ENCODE measurements at regions not wholly inside any gene's neighbourhood (a gene's known extent, or its start where the extent isn't known, plus 50 kb on each side); places are given as distances from the start of the nearest gene placed in this dataset.

DNA sequence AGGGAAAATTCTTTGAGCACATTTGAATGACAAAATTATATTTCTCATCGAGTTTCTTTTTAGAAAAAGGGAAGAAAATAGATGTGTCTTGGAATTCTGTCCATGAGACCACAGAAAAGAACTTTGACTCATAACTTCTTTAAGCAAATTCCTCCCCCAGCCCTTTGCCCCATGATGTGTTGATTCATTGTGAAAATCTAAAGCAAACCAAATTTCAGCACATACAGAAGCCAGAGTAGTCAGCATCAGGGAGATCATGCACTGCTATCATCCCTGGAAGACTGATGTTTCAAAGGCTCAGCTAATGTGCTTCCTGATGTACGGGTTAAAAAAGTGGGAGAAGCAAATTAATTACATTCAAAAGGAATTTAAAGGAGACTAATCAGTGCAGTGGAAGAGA lies 159.7 kb downstream of the FAT3 start:
- DNase-seq (ENCODE audit: low spot score): no peak

DNA sequence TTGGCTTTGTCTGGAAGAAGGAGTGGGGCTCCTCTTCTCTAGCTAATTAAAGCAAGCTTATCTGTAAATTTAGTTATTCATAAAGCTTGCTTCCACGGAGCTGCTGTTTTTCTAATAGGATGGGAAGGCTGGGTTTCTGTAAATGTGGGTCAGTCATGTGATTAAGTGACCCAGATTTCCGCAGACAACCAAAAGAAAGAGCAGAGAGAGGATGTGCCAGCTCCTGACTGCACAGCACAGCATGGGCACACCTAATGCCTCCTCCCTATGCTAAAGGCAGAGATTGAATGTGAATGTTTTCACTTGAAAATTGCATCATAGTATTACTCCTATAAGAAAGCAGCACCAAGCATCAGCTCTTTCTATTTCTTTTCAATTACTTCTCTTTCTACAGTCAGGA lies 160.2 kb downstream of the FAT3 start:
- no peak for DNase-seq (ENCODE audit: low spot score)

DNA sequence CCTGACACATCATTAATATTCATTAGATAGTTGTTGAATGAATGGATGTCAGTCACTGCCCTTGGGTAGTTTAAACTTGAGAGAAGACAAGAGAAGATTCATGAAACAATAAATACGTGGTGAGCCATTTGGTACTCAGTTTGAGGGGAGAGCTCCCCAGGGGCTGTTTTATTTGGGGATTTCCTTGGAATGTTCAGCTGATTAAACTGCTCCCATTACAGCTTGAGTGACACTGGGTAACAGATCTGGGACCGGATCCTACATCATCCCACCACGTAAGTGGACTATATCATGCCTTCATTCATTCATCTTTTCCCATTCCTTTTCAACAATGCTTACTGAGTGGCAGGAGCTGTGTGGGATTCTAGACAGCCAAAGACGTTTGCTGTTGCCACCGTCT lies 162.0 kb downstream of the FAT3 start:
- DNase-seq (ENCODE audit: low spot score): no peak

DNA sequence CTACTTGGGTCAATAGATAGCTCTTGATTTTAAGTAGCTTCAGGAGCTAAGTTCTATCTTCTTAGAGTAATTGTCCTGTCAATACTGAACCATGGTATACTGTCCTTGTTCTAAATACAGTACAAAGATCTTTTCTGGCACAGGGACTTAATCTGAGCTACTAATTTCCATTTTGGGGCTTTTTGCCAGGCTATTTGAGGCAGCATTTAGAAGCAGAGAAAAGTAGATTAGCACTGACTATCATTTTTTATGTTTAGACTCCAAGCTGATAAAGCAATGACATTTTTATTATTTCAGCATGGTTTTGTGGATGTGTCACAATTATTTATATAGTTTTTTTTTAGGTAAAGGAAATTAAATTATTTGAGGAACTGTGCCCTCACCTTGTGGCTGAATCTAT lies 163.2 kb downstream of the FAT3 start:
- no peak for DNase-seq (ENCODE audit: low spot score)

DNA sequence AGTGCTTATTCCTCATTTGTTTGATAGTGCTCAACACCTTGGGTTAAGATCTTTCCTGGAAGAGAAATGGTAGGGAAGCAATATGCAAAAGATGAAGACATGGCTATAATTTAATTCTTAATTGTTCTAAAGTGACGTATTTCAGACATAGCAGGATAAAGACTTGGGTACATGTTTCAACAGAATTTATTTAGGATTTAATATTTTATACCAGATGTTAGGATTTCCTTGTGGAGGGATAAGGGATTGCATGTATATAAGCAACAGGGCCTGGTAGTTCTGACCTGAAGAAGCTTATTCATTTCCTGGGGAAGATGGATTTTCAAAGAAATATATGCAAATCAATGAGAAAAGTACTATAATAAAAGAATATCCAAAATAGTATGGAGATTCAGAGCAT lies 163.8 kb downstream of the FAT3 start:
- DNase-seq (ENCODE audit: low spot score): no peak

DNA sequence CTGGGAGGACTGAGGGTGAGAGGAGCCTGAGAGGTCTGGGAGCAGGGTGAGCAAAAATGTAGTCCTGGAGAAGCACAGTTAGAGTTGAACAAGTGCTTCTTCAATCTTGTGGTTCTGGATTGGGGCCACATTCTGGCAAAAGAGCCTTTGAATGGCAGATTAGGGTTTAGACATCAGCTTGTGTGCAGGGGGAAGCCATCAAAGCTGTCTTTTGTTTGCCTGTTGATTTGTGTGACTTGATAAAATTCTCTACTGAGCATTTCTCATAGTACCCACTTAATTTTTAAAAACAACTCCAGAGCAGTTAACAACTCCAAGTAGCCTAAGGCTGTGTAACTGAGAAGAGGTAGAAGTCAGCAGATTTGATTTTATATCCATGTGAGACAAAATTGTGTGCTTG lies 166.2 kb downstream of the FAT3 start:
- DNase-seq (ENCODE audit: low spot score): no peak

DNA sequence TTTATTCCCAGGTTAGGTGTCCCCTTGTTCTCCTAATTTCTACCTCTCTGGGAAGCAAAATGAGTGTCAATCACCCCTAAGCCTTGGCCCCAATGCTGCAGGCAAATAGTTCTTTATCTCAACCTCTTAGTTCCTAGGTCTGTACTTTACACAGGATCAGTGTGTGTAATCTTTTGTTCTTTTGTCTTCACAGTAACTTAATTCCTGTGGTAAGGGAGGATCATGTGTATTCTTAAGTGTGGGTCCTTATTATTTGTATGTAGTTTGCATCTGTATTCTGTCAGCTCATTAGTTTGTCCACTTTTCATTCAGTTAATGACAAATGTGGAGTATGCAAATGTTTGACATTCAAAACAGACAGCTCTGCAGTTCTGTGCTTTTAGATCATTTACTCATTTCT lies 166.7 kb downstream of the FAT3 start:
- DNase-seq (ENCODE audit: low spot score): no peak

DNA sequence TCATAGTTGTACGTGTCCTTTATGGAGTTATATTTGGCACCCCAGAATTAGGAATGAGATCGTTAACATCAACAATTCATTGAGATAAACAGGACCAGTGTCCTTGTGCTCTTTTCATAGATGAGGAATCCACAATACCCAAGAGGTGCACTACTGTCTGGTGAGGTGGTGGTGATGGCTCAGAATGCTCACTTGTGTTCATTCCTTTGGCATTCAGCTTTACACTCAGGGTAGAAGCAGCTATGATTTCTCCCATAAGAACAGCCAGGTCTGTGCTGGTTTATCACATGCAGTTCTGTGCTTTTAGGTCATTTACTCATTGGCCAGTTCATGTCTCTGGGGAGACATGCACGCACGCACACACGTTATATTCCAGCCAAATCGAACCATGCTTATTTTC lies 167.2 kb downstream of the FAT3 start:
- DNase-seq (ENCODE audit: low spot score): no peak

DNA sequence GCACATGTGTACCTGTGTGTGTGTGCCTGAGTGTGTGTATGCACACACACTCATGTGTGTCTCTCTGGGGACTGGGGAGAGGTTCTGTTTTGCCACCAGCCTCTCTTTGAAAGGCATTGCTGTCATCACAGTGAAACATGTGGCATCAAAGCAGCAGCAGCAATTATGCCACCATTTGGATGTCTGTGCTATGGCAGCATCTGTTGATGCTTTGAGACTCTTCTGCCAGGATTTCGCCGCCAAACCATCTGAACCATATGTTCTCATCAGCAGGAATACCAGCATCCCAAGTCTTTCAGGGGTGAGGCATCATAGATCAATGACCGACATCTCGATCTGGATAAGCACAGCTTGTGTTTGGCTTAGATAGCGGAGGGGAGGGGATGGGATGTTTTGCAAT lies 168.6 kb downstream of the FAT3 start:
- DNase-seq (ENCODE audit: low spot score): no peak

DNA sequence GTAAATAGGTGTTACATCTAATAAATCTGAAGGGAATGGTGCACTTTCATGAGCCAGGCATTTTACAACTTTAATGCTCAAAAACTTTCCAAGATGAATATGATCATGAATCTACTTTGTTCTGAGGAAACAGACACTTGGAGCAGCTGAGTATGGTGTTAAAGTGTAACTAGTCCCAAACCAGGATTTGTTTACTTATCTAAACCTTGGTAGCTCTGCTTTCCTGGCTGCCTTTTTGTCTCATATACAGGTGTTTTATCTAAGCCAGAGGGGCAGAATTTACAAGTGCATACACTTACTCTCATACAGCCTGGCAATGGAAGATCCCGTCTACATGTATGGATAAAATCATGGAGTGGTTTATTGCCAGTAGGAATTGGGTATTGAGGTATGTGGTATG lies 171.5 kb downstream of the FAT3 start:
- DNase-seq (ENCODE audit: low spot score): no peak

DNA sequence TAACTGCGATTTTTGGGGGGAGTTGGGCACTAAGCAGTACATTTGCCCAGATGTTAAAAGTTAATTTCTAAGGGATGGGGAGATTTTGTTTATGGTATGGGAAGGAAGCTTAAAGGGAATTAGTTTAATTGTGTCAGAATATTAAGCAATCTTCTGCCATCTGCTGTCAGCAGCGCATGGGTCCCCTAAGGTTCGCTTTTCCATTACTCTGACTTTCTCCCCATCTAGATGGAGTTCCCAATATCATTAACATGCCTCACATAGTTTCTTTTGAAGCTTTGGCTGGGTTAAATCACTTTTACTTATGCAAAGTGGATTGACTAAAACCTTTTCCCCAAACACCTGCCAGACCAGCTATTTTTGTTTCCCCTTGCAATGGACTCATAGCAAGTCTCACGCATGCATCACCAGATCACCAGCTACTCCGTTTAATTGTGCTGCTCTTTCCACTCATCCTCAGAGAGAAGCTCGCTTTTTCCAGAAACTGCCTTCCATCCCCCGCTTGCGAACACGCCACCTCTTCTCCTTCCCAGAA lies 172.7 kb downstream of the FAT3 start:
- no peak for DNase-seq (ENCODE audit: low spot score)

DNA sequence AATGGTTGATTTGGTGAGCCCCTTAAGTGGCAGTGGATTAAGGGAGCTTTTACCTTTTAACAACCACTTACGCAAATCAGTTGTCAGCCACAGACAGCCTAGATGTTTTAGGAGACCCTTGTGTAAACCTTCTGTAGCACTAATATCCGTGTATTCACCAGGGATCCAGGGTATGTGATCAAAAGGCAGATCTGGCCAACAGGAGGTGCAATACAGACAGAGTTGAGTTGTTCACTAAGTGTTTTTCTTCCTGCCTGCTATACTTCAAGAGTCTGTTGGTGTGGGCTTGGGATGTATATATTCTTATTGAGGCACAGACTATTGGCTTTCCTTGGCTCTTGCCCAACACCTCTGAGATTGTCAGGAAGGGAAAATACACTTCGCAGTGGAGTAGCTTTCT lies 175.1 kb downstream of the FAT3 start:
- DNase-seq (ENCODE audit: low spot score): no peak

DNA sequence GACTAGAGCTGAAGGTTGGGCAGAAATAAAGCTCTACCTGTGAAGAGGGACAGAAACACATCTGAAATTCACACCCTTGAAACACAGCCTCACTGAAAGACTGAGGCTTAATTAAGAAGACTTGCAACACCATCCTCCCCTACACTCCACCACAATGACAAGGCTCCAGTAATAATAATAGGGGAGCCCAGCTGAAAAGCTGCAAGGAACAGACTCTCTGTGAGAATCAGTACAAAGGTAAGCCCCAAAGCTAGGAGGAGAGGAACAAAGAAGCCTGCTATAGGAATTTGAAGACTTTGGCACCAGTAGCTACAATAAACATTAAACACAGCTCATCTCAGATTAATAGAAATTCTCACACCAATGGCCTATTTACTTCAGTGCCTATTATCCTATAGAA lies 176.9 kb downstream of the FAT3 start:
- DNase-seq (ENCODE audit: low spot score): no peak

DNA sequence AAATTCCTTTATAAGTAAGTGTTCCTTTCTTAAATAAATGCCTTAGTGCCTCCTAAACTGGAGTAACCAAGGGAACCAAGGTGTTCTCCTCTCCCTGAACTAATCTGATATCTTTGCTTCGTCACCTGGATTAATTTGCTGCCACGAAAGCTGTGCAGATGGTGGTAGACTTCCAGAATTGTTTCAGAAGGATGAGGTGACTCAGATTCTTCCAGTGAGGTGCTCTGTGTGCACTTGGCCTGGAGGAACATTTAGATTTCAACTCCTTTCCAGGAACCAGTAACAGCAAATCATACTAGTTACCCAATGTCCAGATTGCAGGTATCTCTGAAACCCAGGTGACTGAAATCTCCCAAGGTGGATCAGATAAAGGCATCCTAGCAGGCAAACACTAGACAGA lies 181.9 kb downstream of the FAT3 start:
- DNase-seq (ENCODE audit: low spot score): no peak

DNA sequence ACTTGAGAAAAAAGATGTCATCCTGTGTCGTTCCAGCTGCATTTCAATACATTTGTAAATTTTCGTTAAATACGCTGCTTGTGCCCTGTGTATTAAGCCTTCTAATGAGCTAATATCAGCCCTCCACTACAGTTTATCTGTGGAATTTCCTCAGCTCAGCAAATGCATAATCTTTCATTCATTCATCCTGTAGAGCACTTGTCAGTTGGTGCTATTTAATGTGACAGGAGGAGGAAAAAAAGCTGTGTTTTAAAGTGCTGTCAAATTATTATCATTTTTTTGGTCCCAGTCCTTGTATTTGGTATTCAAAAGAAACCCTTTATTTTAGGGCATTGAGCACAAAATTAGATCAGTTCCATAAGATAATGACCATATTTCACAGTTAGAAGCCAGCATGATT lies 184.7 kb downstream of the FAT3 start:
- no peak for DNase-seq (ENCODE audit: low spot score)

DNA sequence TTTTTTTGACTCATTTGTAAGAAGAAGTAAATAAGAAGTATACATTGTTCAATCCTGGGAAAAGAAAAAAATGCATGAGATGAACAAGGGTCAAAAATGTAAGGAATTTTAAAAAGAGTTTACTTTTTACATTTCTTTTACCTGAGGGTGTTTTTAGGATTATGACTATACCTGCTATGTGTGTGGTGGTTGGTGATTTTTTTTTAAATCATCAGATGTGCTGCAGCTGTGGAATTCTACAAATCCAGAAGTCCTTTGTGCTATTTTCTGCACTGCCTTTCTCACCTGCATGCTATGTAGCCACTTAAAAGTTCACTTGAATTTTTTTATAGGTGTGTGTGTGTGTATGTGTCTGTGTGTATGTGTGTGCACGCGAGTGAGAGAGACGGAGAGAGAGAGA lies 185.3 kb downstream of the FAT3 start:
- DNase-seq (ENCODE audit: low spot score): no peak

DNA sequence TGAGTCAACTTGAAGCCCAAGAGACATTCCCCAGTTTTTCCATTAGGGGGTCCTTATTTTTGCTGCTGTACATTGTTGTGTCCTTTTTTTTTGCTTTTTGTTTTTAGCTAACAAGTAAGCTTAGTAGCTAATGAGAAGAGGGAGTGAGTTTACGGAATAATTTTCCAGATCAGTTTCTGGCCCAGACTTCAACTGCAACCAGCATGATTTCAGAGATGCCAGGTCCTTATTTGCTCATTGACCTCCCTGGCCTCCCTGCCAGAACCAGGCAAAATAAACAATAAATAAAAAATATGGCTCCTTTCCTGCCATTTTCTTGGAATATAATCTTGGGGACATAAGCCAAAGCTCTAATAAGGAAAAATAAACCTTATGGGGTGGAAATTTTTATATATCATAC lies 185.9 kb downstream of the FAT3 start:
- DNase-seq (ENCODE audit: low spot score): no peak

DNA sequence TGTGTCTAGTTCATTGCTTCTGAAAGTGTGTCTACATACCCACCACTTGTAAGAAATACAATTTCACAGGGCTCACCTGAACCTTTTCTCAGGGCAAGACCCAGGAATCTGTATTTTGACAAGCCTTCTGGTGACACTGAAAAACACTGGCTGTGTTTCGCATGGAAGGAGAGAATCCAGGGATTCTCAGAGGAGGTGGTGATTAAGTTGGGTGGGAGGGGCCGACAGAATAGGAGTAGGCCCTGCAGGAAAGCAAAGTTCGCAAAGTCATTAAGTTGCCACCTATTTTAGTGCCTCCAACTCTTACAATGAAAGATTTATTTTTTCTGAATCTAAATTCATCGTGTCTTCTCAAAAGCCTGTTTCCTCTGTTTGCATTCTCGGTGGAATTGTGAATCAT lies 186.8 kb downstream of the FAT3 start:
- DNase-seq (ENCODE audit: low spot score): no peak

DNA sequence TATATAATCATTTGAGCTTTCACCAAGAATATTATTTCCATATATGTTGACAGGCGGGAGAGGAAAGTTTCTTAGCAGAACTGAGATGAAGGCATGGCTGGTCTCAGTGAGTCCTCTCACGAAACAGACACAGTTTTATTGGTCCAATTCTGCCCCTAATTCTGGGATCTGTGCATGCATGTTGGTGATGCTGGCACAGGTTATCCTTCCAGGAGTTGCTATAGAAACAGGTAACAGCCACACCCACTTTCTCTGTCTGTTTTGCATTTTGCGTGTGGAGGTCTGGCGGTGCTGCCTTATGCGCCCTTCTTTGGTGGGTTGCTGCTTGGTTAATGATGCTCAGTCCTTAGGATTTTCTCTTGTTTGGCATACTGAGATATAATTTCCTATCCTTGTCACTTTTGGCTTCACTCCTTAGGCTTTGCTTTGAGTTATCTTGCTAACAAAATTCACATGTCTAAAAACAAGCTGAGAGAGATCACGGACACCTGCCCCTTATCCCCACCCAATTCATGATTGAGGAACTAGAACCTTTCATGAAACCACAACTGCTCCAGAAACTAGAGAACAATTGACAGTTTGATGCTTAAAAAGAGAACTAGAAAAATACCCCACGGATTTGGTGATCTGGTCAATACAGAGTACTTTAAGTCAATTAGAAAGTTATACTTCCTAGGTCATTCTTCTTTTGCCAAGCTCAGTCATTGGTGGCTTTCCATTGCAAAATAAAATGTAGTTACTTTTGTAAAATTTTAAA lies 189.3 kb downstream of the FAT3 start:
- no peak for DNase-seq (ENCODE audit: low spot score)

DNA sequence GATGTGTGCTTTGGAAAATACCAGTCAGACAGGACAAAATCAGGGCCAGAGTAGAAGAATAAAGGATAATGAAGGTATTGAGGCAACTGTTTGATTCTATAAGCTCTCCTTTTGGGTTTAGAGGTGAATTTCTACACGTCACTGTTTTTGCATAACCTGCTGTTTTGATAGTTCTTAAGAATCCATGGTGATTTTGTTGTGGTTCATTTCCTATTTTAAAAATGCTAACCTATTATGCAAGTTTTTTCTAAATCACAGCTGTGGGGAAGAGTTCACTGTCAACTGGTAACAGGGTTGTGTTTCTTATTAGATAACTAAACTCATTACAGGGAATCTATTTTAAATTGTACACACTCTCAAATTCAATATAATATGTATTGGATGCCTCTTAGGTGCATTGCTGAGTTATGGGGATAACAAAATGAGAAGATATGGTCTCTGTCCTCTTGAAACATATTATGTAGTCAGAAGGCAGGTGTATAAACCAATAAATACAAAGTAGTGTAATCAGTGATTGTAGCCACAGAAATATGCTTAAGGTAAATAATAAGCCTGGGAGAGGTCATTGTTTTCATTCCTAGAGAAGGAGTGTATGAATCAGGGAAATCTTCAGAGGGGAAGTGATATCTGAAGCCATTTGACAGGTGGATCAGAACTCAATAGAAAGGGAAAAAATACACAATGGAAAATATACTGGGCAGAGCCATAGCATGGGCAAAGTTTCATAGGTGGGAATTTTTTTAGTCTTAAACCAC lies 192.5 kb downstream of the FAT3 start:
- no peak for DNase-seq (ENCODE audit: low spot score)

DNA sequence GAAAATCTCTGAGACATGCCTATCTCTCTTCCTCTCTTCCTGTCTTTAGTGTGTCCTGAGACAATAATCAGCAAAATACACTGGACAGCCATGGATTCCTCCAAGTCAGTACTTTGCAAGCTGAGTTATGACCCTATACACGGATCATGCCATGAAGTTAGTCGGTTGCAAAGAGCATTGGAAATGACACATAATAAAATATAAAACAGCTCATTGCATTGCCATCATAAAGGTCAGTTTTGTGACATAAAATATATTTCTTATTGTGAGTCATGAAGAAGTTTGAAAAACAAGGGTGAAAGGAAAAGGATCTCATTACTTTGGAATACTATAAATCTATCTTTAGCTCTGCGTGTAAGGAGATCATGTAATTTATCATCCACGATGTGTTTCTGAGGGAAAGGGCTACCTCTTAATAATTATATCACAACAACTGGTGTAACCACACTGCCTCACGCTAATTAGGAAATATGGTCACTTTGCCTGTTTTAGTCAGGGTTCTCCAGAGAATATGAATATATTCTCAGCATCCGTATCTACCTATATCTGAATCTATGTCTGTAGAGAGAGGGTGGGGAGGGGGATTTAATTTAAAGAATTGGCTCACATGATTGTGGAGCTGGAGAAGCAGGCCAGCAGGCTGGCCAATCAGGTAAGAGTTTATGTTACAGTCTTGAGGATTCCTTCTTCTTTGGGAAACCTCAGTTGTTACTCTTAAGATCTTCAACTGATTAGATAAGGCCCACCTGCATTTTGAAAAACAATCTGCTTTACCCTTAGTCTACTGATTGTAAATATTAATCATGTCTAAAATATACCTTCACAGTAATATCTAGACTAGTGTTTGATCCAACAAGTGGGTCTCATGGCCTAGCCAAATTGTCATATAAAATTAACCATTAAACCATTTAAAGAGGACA lies 198.8 kb downstream of the FAT3 start:
- no peak for DNase-seq (ENCODE audit: low spot score)

DNA sequence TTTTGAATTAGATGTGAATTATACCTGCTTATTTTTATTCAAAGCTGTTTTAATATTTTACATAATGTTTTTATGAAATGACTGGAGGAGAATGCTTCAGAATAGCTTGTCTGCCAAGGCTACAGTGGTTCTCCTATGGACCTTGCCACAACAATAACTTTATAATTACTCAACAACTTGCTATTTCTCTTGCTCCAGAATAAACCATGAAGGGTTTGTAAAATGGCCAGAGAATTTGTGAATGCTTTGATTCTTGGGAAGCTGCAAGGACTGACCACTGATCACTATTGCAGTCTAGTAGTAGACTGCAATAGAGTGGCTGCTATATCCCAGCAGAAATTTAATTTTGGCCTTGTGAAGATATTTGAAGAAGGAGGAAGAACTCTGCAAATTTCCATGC lies 199.7 kb downstream of the FAT3 start:
- DNase-seq (ENCODE audit: low spot score): no peak

DNA sequence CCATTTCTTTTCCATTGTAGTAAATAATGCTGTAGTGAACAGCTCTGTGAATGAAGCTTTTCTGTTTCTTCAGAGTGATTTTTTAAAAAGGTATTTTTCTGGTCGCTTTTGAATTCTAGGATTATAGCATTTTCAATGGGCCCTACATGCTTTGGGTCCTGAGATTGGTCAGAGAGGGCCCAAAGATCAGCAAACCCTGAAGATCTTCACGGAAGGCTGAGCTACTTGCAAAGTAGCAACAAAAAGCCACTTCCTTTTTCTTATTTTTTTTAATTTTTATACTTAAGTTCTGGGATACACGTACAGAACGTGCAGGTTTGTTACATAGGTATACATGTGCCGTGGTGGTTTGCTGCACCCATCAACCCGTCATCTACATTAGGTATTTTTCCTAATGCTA lies 200.5 kb downstream of the FAT3 start:
- no peak for DNase-seq (ENCODE audit: low spot score)

Data from RKO (cell line).